Glutamatergic neuron (in vitro differentiated cells): ENCODE measurements at regions not wholly inside any gene's neighbourhood (a gene's known extent, or its start where the extent isn't known, plus 50 kb on each side); places are given as distances from the start of the nearest gene placed in this dataset.

ENCODE experiments used
- DNase-seq: peaks from one replicate; pipeline ENCODE4 v3.0.0; 2022
- H3K27ac Mint-ChIP-seq: one replicate; pipeline ENCODE4 v1.8.0; 2020; ENCODE audit warnings: mild to moderate bottlenecking, mixed read lengths, inconsistent platforms; ENCODE audit not compliant: unreplicated experiment
- H3K27me3 Mint-ChIP-seq: one replicate; pipeline ENCODE4 v1.8.0; 2020; ENCODE audit warnings: mild to moderate bottlenecking, moderate library complexity, mixed read lengths, inconsistent platforms; ENCODE audit not compliant: unreplicated experiment
- H3K36me3 Mint-ChIP-seq: one replicate; pipeline ENCODE4 v1.8.0; 2020; ENCODE audit warnings: mild to moderate bottlenecking, mixed read lengths, inconsistent platforms; ENCODE audit not compliant: unreplicated experiment
- H3K4me1 Mint-ChIP-seq: one replicate; pipeline ENCODE4 v1.8.0; 2020; ENCODE audit warnings: mild to moderate bottlenecking, low read depth, mixed read lengths, inconsistent platforms; ENCODE audit not compliant: unreplicated experiment
- H3K4me3 Mint-ChIP-seq: one replicate; pipeline ENCODE4 v1.8.0; 2020; ENCODE audit warnings: mild to moderate bottlenecking, mixed read lengths, inconsistent platforms; ENCODE audit not compliant: unreplicated experiment
- H3K9me3 Mint-ChIP-seq: one replicate; pipeline ENCODE4 v1.8.0; 2020; ENCODE audit warnings: mild to moderate bottlenecking, moderate library complexity, mixed read lengths, inconsistent platforms; ENCODE audit not compliant: unreplicated experiment
- TF ChIP-seq, protein P1 (sequence below): fragments of 200-600 bp; sonication (generic); IDR thresholded peaks from one replicate; pipeline ENCODE4 v1.5.0; 2021; ENCODE audit not compliant: partially characterized antibody, unreplicated experiment

DNA sequence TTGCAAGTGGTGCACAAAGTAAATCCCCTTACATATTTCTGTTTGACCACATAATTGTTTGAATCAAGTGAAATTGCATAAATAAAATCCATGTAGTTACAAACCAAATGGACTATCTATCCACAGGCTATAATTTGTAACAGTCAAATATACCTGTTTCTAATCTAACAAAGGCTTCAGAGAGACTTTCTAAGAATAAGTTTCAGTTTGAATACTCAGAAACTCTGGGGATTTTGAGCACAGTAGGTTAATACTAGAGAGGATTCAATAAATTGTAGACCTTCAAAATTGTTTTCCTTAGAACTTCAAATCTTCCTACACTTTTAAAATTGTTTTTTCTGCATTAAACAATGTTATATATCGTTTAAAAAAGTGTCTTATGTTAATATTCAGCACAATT lies 1250.1 kb downstream of the NLGN4X start:
- Mint-ChIP-seq H3K27ac (no peak overlapping the region), H3K4me1 (no peaks in the 10 kb centered on the region), H3K36me3 (no peaks in the 10 kb centered on the region), H3K9me3 (no peaks in the 10 kb centered on the region), H3K4me3 (no peak overlapping the region), H3K27me3 (no peaks in the 10 kb centered on the region)
- TF ChIP-seq, protein P1, sequence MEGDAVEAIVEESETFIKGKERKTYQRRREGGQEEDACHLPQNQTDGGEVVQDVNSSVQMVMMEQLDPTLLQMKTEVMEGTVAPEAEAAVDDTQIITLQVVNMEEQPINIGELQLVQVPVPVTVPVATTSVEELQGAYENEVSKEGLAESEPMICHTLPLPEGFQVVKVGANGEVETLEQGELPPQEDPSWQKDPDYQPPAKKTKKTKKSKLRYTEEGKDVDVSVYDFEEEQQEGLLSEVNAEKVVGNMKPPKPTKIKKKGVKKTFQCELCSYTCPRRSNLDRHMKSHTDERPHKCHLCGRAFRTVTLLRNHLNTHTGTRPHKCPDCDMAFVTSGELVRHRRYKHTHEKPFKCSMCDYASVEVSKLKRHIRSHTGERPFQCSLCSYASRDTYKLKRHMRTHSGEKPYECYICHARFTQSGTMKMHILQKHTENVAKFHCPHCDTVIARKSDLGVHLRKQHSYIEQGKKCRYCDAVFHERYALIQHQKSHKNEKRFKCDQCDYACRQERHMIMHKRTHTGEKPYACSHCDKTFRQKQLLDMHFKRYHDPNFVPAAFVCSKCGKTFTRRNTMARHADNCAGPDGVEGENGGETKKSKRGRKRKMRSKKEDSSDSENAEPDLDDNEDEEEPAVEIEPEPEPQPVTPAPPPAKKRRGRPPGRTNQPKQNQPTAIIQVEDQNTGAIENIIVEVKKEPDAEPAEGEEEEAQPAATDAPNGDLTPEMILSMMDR: no peak
- no peak for DNase-seq

GRCh38 chrX:4971646-4972045 lies 1257.0 kb downstream of the NLGN4X start:
- Mint-ChIP-seq H3K9me3 (no peaks in the 10 kb centered on the region), H3K36me3 (no peaks in the 10 kb centered on the region), H3K4me1 (no peaks in the 10 kb centered on the region), H3K27me3 (peaks cover 1% of the 10 kb centered on the region), H3K27ac (no peak overlapping the region), H3K4me3 (no peak overlapping the region)
- DNase-seq: no peak
- TF ChIP-seq, protein P1: no peak

DNA sequence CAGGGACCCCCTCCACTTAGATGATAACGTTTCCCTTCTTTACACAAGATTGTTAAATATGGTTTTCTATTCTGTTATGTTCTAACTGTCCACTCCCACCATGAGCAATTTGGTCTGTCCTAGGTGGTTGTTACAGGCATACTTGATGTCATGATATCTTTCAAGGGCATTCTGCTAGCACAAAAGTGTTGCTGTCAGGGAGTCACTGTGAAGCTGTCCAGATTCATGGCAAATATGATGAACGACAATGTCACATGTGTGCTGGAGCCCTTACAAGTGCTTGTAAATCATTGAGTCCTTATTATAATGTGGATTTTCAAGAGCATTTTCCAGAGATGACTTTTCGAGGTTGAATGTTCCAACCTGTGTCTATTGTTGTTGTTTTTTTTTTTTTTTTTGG lies 1250.7 kb upstream of the PRKX start:
- TF ChIP-seq, protein P1: no peak
- no peaks in the 10 kb centered on the region for H3K9me3 Mint-ChIP-seq
- DNase-seq: no peak
- no peaks in the 10 kb centered on the region for H3K36me3 Mint-ChIP-seq
- peaks cover 1% of the 10 kb centered on the region for H3K27me3 Mint-ChIP-seq
- no peak overlapping the region for H3K27ac Mint-ChIP-seq
- no peaks in the 10 kb centered on the region for H3K4me1 Mint-ChIP-seq
- H3K4me3 Mint-ChIP-seq: no peak overlapping the region

DNA sequence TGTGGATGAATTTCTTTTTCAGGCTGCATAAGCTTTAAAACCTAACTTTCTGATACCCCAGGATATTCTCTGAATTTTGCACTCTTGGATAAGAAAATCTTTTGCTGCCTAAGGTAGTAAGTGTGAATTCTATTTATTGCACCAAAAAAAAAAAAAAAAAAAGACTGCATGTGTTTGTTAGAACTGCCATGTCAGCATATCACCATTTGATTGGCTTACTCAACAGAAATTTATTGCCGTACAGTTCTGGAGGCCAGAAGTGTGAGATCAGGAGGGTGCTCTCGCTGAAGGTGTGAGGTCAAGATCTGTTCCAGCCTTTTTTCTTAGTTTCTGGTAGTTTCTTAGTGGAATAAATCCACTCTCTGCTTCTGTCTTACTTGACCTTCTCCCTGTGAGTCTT lies 1250.0 kb upstream of the PRKX start:
- Mint-ChIP-seq H3K4me3 (no peak overlapping the region), H3K9me3 (no peaks in the 10 kb centered on the region), H3K4me1 (no peaks in the 10 kb centered on the region), H3K27me3 (no peaks in the 10 kb centered on the region), H3K27ac (no peak overlapping the region), H3K36me3 (no peaks in the 10 kb centered on the region)
- TF ChIP-seq, protein P1: no peak
- no peak for DNase-seq

DNA sequence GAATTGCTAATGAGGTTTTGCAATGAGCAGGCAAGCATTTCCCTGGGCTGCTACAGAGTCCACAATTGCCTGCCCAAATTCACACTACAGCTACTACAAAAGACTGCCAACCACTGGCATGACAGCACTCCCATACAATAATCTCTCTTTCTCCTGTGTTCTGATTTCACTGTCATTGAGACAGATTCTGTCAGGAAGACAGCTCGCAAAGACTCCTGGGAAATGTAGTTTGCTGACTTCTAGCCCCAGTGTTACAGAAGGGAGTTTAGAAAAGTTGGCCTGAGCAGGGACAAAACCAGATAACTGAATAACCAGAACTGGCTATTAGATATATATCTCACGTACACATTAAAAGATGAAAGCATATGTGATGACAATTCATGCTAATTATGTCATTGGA lies 1231.3 kb upstream of the PRKX start:
- no peaks in the 10 kb centered on the region for H3K9me3 Mint-ChIP-seq
- TF ChIP-seq, protein P1: no peak
- no peak for DNase-seq
- no peak overlapping the region for H3K4me3 Mint-ChIP-seq
- H3K27ac Mint-ChIP-seq: no peak overlapping the region
- H3K27me3 Mint-ChIP-seq: no peaks in the 10 kb centered on the region
- no peaks in the 10 kb centered on the region for H3K36me3 Mint-ChIP-seq
- no peaks in the 10 kb centered on the region for H3K4me1 Mint-ChIP-seq
